NB4 (cell line): ENCODE measurements at regions not wholly inside any gene's neighbourhood (a gene's known extent, or its start where the extent isn't known, plus 50 kb on each side); places are given as distances from the start of the nearest gene placed in this dataset.

Experiments
- CTCF ChIP-seq: IDR thresholded peaks from one replicate; pipeline ENCODE4 v1.5.1; 2012; ENCODE audit warnings: low read depth, low read length
- MYC ChIP-seq: IDR thresholded peaks from 2 replicates; pipeline ENCODE4 v1.6.1; 2011; ENCODE audit warnings: low read depth, low read length
- POLR2A ChIP-seq: IDR thresholded peaks from 2 replicates; pipeline ENCODE4 v1.6.1; 2011; ENCODE audit warnings: mild to moderate bottlenecking; ENCODE audit not compliant: insufficient read length; ENCODE audit errors: extremely low read depth
- TF ChIP-seq, protein P1 (sequence below): IDR thresholded peaks from 2 replicates; pipeline ENCODE4 v1.6.1; 2011; ENCODE audit warnings: low read depth, low read length

DNA sequence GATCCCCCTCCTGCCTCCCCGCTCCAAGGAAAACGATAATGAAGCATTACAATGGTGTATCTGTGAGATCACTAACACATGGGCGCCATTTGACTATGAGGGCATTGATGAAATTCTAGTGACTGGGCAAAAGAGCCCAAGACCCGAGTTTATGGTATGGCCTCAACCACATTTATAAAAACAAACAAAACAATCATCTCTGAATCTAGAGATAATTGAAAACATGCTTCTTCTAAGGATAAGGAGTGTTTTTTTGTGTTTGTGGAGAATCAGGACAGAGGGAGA, 100.9 kb upstream of the SEMA6A start:
- TF ChIP-seq CTCF (no peak), POLR2A (no peak), MYC (no peak)
- TF ChIP-seq, protein P1, sequence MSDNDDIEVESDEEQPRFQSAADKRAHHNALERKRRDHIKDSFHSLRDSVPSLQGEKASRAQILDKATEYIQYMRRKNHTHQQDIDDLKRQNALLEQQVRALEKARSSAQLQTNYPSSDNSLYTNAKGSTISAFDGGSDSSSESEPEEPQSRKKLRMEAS, result no peak
